GM23338 (cell line): ENCODE measurements at regions not wholly inside any gene's neighbourhood (a gene's known extent, or its start where the extent isn't known, plus 50 kb on each side); places are given as distances from the start of the nearest gene placed in this dataset.

Experiments
- ATAC-seq: fragments of 200-7000 bp; cut with Tn5 transposase; 3 replicates; pipeline ENCODE4 v1.9.1; 2020
- DNase-seq: peaks from one replicate; pipeline ENCODE4 v3.0.0-alpha.2; 2015; ENCODE audit warnings: low spot score
- H2AFZ ChIP-seq: fragments of 200-600 bp; sonication (generic); 2 replicates; pipeline ENCODE4 v1.8.0; 2016; ENCODE audit warnings: antibody characterized with exemption, mild to moderate bottlenecking, moderate library complexity
- H3F3A ChIP-seq: fragments of 200-600 bp; sonication (generic); replicated peaks from 2 replicates; pipeline ENCODE4 v1.8.0; 2017; ENCODE audit warnings: antibody characterized with exemption, mixed run types, low read depth
- H3K27ac ChIP-seq: fragments of 200-600 bp; sonication (generic); 2 replicates; pipeline ENCODE4 v1.6.1; 2016; ENCODE audit warnings: low read depth
- H3K27me3 ChIP-seq: fragments of 200-600 bp; sonication (generic); 2 replicates; pipeline ENCODE4 v1.8.0; 2016; ENCODE audit warnings: mild to moderate bottlenecking, mixed run types, moderate library complexity; ENCODE audit not compliant: insufficient read depth
- H3K36me3 ChIP-seq: fragments of 200-600 bp; sonication (generic); 2 replicates; pipeline ENCODE4 v1.8.0; 2016; ENCODE audit warnings: mild to moderate bottlenecking; ENCODE audit not compliant: insufficient read depth
- H3K4me1 ChIP-seq: fragments of 200-600 bp; sonication (generic); 2 replicates; pipeline ENCODE4 v1.8.0; 2016; ENCODE audit warnings: mild to moderate bottlenecking, moderate library complexity; ENCODE audit not compliant: insufficient read depth
- H3K4me2 ChIP-seq: fragments of 200-600 bp; sonication (generic); 2 replicates; pipeline ENCODE4 v1.7.1; 2017; ENCODE audit warnings: mixed run types
- H3K4me3 ChIP-seq: fragments of 200-600 bp; sonication (generic); 2 replicates; pipeline ENCODE4 v1.6.1; 2016; ENCODE audit warnings: mixed run types
- H3K79me2 ChIP-seq: fragments of 200-600 bp; sonication (generic); replicated peaks from 2 replicates; pipeline ENCODE4 v1.8.0; 2017; ENCODE audit warnings: mild to moderate bottlenecking; ENCODE audit not compliant: insufficient read depth
- H3K9me2 ChIP-seq: fragments of 200-600 bp; sonication (generic); 2 replicates; pipeline ENCODE4 v1.8.0; 2017; ENCODE audit not compliant: insufficient read depth
- H4K20me1 ChIP-seq: fragments of 200-600 bp; sonication (generic); replicated peaks from 2 replicates; pipeline ENCODE4 v1.8.0; 2017; ENCODE audit warnings: mild to moderate bottlenecking; ENCODE audit not compliant: insufficient read depth
- H3K27ac Mint-ChIP-seq: 2 replicates; pipeline ENCODE4 v1.8.0; 2020; ENCODE audit warnings: inconsistent platforms, mild to moderate bottlenecking, moderate library complexity, mixed read lengths
- H3K27me3 Mint-ChIP-seq: 3 replicates; pipeline ENCODE4 v1.8.0; 2022; ENCODE audit warnings: low read depth, mild to moderate bottlenecking, moderate library complexity, mixed read lengths, inconsistent platforms; ENCODE audit not compliant: insufficient read depth, poor library complexity
- H3K36me3 Mint-ChIP-seq: 3 replicates; pipeline ENCODE4 v1.8.0; 2021; ENCODE audit warnings: low read depth, mild to moderate bottlenecking, inconsistent platforms, moderate library complexity, mixed read lengths
- H3K4me1 Mint-ChIP-seq: 3 replicates; pipeline ENCODE4 v1.8.0; 2020; ENCODE audit warnings: mild to moderate bottlenecking, inconsistent platforms, mixed read lengths
- H3K4me3 Mint-ChIP-seq: 3 replicates; pipeline ENCODE4 v1.8.0; 2021; ENCODE audit warnings: moderate library complexity, mild to moderate bottlenecking, inconsistent platforms, mixed read lengths
- H3K9me3 Mint-ChIP-seq: 3 replicates; pipeline ENCODE4 v1.8.0; 2020; ENCODE audit warnings: moderate library complexity, mild to moderate bottlenecking, inconsistent platforms, mixed read lengths
- CTCF ChIP-seq, 2 experiments: fragments of 200-600 bp in 1 of 2; sonication (generic) in 1 of 2; conservative IDR thresholded peaks; 2 replicates each; pipeline versions ENCODE4 v1.5.1 to v1.6.1; 2016 to 2017; ENCODE audit warnings: antibody characterized with exemption in 2 of 2, low read depth in 2 of 2, mild to moderate bottlenecking in 2 of 2, moderate library complexity in 1 of 2
- EZH2phosphoT487 ChIP-seq: fragments of 200-600 bp; sonication (generic); IDR thresholded peaks from one replicate; pipeline ENCODE4 v1.8.1; 2018; ENCODE audit warnings: antibody characterized with exemption; ENCODE audit not compliant: unreplicated experiment
- STAT1 ChIP-seq: IDR thresholded peaks from one replicate; pipeline ENCODE4 v1.6.1; 2016; ENCODE audit warnings: antibody characterized with exemption; ENCODE audit not compliant: unreplicated experiment
- ZNF462 ChIP-seq: fragments of 250-450 bp; sonication (Bioruptor Pico); IDR thresholded peaks from 2 replicates; pipeline ENCODE4 v1.5.0; 2020; ENCODE audit warnings: mild to moderate bottlenecking, moderate library complexity

GRCh38 chr3:161689584-161690298, 193.1 kb downstream of the OTOL1 start:
- H3K4me1 Mint-ChIP-seq = peaks cover 5% of the 10 kb centered on the region; the same call in 2 of the 3 replicates
- Histone ChIP-seq H3K36me3 (no peaks in the 10 kb centered on the region), H2AFZ (no peak overlapping the region), H3F3A (no peaks in the 10 kb centered on the region), H4K20me1 (no peaks in the 10 kb centered on the region), H3K9me2 (peaks cover 5% of the 10 kb centered on the region; the same call in 1 of the 2 replicates), H3K79me2 (no peaks in the 10 kb centered on the region), H3K27me3 (no peaks in the 10 kb centered on the region), H3K4me2 (no peak overlapping the region), H3K4me3 (no peak overlapping the region), H3K4me1 (peaks cover 6% of the 10 kb centered on the region; the same call in 1 of the 2 replicates), H3K27ac (no peak overlapping the region)
- H3K27me3 Mint-ChIP-seq = peaks cover 4% of the 10 kb centered on the region
- no peak overlapping the region for H3K27ac Mint-ChIP-seq
- no peak overlapping the region for H3K4me3 Mint-ChIP-seq
- no peaks in the 10 kb centered on the region; the same call in 2 of the 3 replicates for H3K9me3 Mint-ChIP-seq
- no peak for ATAC-seq
- no peaks in the 10 kb centered on the region; the same call in 2 of the 3 replicates for H3K36me3 Mint-ChIP-seq
- no peak for TF ChIP-seq CTCF (conservative IDR thresholded peaks at IDR 0.05; ENCODE audit: low read depth in 2 of 2)
- TF ChIP-seq STAT1 = no peak
- TF ChIP-seq EZH2phosphoT487 = no peak
- no peak for TF ChIP-seq ZNF462 (CRISPR knock-in tag)
- DNase-seq = no peak
